Fibroblast of pulmonary artery (primary cell): ENCODE measurements at regions not wholly inside any gene's neighbourhood (a gene's known extent, or its start where the extent isn't known, plus 50 kb on each side); places are given as distances from the start of the nearest gene placed in this dataset.
A peak's percentile ranks its signal among the peaks of the same experiment; 100 is the strongest.

Experiments used
- DNase-seq: peaks from one replicate; pipeline ENCODE4 v3.0.0-alpha.2; 2010; ENCODE audit warnings: low read depth
- H3K4me3 ChIP-seq: replicated peaks from 2 replicates; pipeline ENCODE4 v1.5.1; 2011; ENCODE audit warnings: low read depth, mild to moderate bottlenecking, control low read depth, low read length, moderate library complexity
- CTCF ChIP-seq: IDR thresholded peaks from 2 replicates; pipeline ENCODE4 v1.5.1; 2011; ENCODE audit warnings: mild to moderate bottlenecking, control low read depth, low read length, inconsistent platforms; ENCODE audit errors: missing control alignments

GRCh38 chr12:102548543-102548942 lies 68.2 kb upstream of the IGF1 start:
- no peak for TF ChIP-seq CTCF
- DNase-seq, result no peak
- H3K4me3 ChIP-seq, result no peak overlapping the region

- TF ChIP-seq CTCF, result no peak
- no peak overlapping the region for H3K4me3 ChIP-seq
- DNase-seq, result no peak
These were observed 63.4 kb upstream of the IGF1 start for GRCh38 chr12:102543494-102544485.

GRCh38 chr12:102542816-102543440 lies 62.6 kb upstream of the IGF1 start:
- DNase-seq, result no peak
- H3K4me3 ChIP-seq, result no peak overlapping the region
- TF ChIP-seq CTCF, result no peak

- no peak for DNase-seq
- no peak overlapping the region for H3K4me3 ChIP-seq
- TF ChIP-seq CTCF, result no peak
These were observed 60.5 kb upstream of the IGF1 start for GRCh38 chr12:102540815-102541385.

GRCh38 chr12:102539651-102540553 lies 59.5 kb upstream of the IGF1 start:
- H3K4me3 ChIP-seq, result no peak overlapping the region
- peak; percentile 34 for DNase-seq
- no peak for TF ChIP-seq CTCF

- TF ChIP-seq CTCF, result no peak
- DNase-seq, result no peak
- no peak overlapping the region for H3K4me3 ChIP-seq
These were observed 54.9 kb upstream of the IGF1 start for GRCh38 chr12:102535306-102535705.
